HepG2 (cell line): ENCODE measurements at regions not wholly inside any gene's neighbourhood (a gene's known extent, or its start where the extent isn't known, plus 50 kb on each side); places are given as distances from the start of the nearest gene placed in this dataset.

ENCODE experiments used
- ATAC-seq: fragments of 200-7000 bp; cut with Tn5 transposase; 3 replicates; pipeline ENCODE4 v1.9.1; 2020; ENCODE audit warnings: mild to moderate bottlenecking, moderate library complexity
- BruUV-seq: library from RNA; stranded (reverse); fragments of 400-500 nt; replicated peaks from 2 replicates; lab custom pipeline; 2021; lab: Mats Ljungman, UMichigan
- CTCF ChIA-PET: fragments of 300-600 bp; formaldehyde crosslinking; extraction: SDS; loops from one replicate; lab custom pipeline; 2021; ENCODE audit warnings: low total read pairs, inconsistent platforms, low intra/inter-chr PET ratio; lab: Yijun Ruan, JAX
- POLR2A ChIA-PET: fragments of 350-600 bp; sonication (Branson Sonifier 250); formaldehyde crosslinking; loops from one replicate; lab custom pipeline; 2020; ENCODE audit warnings: antibody characterized with exemption, inconsistent platforms; lab: Yijun Ruan, JAX
- DNase-seq: peaks from one replicate; pipeline ENCODE4 v3.0.0-alpha.2; 2015; ENCODE audit warnings: low spot score
- FAIRE-seq: peaks from 3 replicates; lab custom pipeline; 2011; peaks lifted over from hg19 to GRCh38; lab: Jason Lieb, UNC
- H2AFZ ChIP-seq: one replicate; pipeline ENCODE4 v1.6.1; 2011; ENCODE audit warnings: low read length, inconsistent platforms
- H3K27ac ChIP-seq: fragments of 300-600 bp; 3 replicates; pipeline ENCODE4 v1.8.0; 2011; ENCODE audit warnings: mixed run types, mild to moderate bottlenecking, mixed read lengths, low read length, inconsistent platforms; ENCODE audit not compliant: insufficient read depth; ENCODE audit errors: extremely low read length
- H3K27me3 ChIP-seq, 2 experiments: fragments of 200-600 bp in 1 of 2; 2 replicates in 1 of 2; 3 replicates in 1 of 2; pipeline versions ENCODE4 v1.6.0 to v1.8.0; 2011; ENCODE audit warnings: low read length in 2 of 2, mild to moderate bottlenecking in 2 of 2, moderate library complexity in 2 of 2, inconsistent platforms in 1 of 2; ENCODE audit not compliant: insufficient read depth in 2 of 2, control insufficient read depth in 1 of 2
- H3K36me3 ChIP-seq, 2 experiments: fragments of 200-600 bp in 1 of 2; replicated peaks in 1 of 2; 2 replicates in 1 of 2; 3 replicates in 1 of 2; pipeline versions ENCODE4 v1.5.1 to v1.8.0; 2011; ENCODE audit warnings: low read length in 2 of 2, inconsistent platforms in 1 of 2; ENCODE audit not compliant: insufficient read depth in 2 of 2, control insufficient read depth in 1 of 2
- H3K4me1 ChIP-seq: 2 replicates; pipeline ENCODE4 v1.5.1; 2012; ENCODE audit warnings: low read length, inconsistent platforms; ENCODE audit not compliant: insufficient read depth
- H3K4me2 ChIP-seq: 2 replicates; pipeline ENCODE4 v1.6.0; 2011; ENCODE audit warnings: low read depth, low read length, inconsistent platforms
- H3K4me3 ChIP-seq, 3 experiments: fragments of 200-600 bp in 1 of 3; sonication (generic), shearing (Covaris generic) in 1 of 3; replicated peaks in 1 of 3; 2 replicates each; pipeline ENCODE4 v1.5.1; 2011 to 2016; ENCODE audit warnings: low read length in 3 of 3, inconsistent platforms in 2 of 3, low read depth in 2 of 3, mild to moderate bottlenecking in 2 of 3, control low read depth in 1 of 3, mixed read lengths in 1 of 3; ENCODE audit not compliant: insufficient read depth in 1 of 3
- H3K79me2 ChIP-seq: one replicate; pipeline ENCODE4 v1.6.1; 2011; ENCODE audit warnings: low read length, inconsistent platforms; ENCODE audit not compliant: insufficient read depth
- H3K9ac ChIP-seq: 2 replicates; pipeline ENCODE4 v1.6.0; 2011; ENCODE audit warnings: mild to moderate bottlenecking, low read depth, low read length, inconsistent platforms; ENCODE audit not compliant: insufficient read depth
- H3K9me3 ChIP-seq: 2 replicates; pipeline ENCODE4 v1.5.1; 2012; ENCODE audit warnings: mild to moderate bottlenecking, low read length
- H4K20me1 ChIP-seq: 2 replicates; pipeline ENCODE4 v1.6.0; 2011; ENCODE audit warnings: inconsistent platforms, mild to moderate bottlenecking, low read length, moderate library complexity; ENCODE audit not compliant: insufficient read depth
- ASH2L ChIP-seq: fragments of 300-600, 200-600 bp; sonication (generic); IDR thresholded peaks from 2 replicates; pipeline ENCODE4 v1.7.0; 2017; ENCODE audit warnings: low read depth, mild to moderate bottlenecking, moderate library complexity, mixed read lengths, low read length; ENCODE audit not compliant: insufficient read length
- ATAD3A ChIP-seq: sonication (generic); formaldehyde crosslinking; IDR thresholded peaks from 2 replicates; pipeline ENCODE4 v1.4.0; 2020; ENCODE audit warnings: missing genetic modification reagents
- BRD4 ChIP-seq: sonication (generic); formaldehyde crosslinking; IDR thresholded peaks from 2 replicates; pipeline ENCODE4 v1.4.0; 2020; ENCODE audit warnings: missing genetic modification reagents
- HNF4G ChIP-seq, 2 experiments: sonication (generic) in 1 of 2; formaldehyde crosslinking in 1 of 2; IDR thresholded peaks; 2 replicates each; pipeline versions ENCODE4 v1.4.0 to v1.6.1; 2011 to 2020; ENCODE audit warnings: borderline replicate concordance in 2 of 2, low read depth in 2 of 2, mild to moderate bottlenecking in 2 of 2, low read length in 1 of 2, missing genetic modification reagents in 1 of 2, moderate library complexity in 1 of 2
- KDM5B ChIP-seq: sonication (generic); formaldehyde crosslinking; IDR thresholded peaks from 2 replicates; pipeline ENCODE4 v1.4.0; 2020; ENCODE audit warnings: missing genetic modification reagents, mild to moderate bottlenecking, borderline replicate concordance
- PTBP1 ChIP-seq: fragments of 200-400 bp; formaldehyde crosslinking; IDR thresholded peaks from 2 replicates; pipeline ENCODE4 v1.6.1; 2018; ENCODE audit warnings: low read length, low read depth; ENCODE audit not compliant: poor library complexity, severe bottlenecking
- STAG1 ChIP-seq: sonication (generic); formaldehyde crosslinking; IDR thresholded peaks from 2 replicates; pipeline ENCODE4 v1.4.0; 2020; ENCODE audit warnings: missing genetic modification reagents
- ZBTB7B ChIP-seq: sonication (generic); formaldehyde crosslinking; IDR thresholded peaks from 2 replicates; pipeline ENCODE4 v1.4.0; 2020; ENCODE audit warnings: missing genetic modification reagents
- ZNF720 ChIP-seq: sonication (generic); formaldehyde crosslinking; IDR thresholded peaks from 2 replicates; pipeline ENCODE4 v1.4.0; 2020; ENCODE audit warnings: missing genetic modification reagents
- ZNF737 ChIP-seq: sonication (generic); formaldehyde crosslinking; IDR thresholded peaks from 2 replicates; pipeline ENCODE4 v1.5.0; 2020; ENCODE audit warnings: missing genetic modification reagents, mild to moderate bottlenecking, borderline replicate concordance
- WGBS: methylation state at CpG from one replicate; pipeline ENCODE4 v1.1.6; 2017; ENCODE audit warnings: low lambda C conversion rate; 5-methylcytosine and 5-hydroxymethylcytosine counted together
- in situ Hi-C: cut with HindIII; loops from 2 replicates; pipeline ENCODE4 v1.10.0; 2017; ENCODE audit warnings: low pct_unique_long_range_greater_than_20kb; ENCODE audit not compliant: extremely low pct_ligation_motif_present
- intact Hi-C: fragments of 100-400 bp; cut with micrococcal nuclease; formaldehyde crosslinking; loops from one replicate; pipeline ENCODE4 v1.10.0; 2022; ENCODE audit not compliant: unreplicated experiment
- TF ChIP-seq, protein P1 (sequence below): IDR thresholded peaks from 2 replicates; pipeline ENCODE4 v1.6.1; 2016; ENCODE audit warnings: low read depth
- TF ChIP-seq, protein P2 (sequence below): sonication (generic); formaldehyde crosslinking; IDR thresholded peaks from 2 replicates; pipeline ENCODE4 v1.4.0; 2020; ENCODE audit warnings: mild to moderate bottlenecking, missing genetic modification reagents

DNA sequence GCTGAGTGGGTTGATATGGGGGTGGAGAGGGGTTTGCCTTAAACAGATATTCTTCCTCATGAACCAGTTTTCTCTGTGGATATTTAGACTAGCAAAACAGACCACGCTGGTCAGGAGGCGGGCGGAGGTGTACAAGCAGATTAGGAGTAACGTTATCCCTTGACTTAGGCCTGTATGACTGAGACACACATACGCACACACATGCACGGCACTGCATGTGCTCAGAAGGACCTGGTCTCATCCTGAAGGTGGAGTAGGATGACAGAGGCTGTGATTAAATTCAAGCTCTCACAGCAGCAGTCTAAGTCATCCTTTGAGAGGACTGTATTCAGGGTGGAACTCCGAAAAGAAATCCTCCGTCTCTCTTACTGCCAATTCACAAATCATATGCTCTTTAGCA, 209.7 kb downstream of the DIRAS2 start (continued):
- TF ChIP-seq, protein P1, sequence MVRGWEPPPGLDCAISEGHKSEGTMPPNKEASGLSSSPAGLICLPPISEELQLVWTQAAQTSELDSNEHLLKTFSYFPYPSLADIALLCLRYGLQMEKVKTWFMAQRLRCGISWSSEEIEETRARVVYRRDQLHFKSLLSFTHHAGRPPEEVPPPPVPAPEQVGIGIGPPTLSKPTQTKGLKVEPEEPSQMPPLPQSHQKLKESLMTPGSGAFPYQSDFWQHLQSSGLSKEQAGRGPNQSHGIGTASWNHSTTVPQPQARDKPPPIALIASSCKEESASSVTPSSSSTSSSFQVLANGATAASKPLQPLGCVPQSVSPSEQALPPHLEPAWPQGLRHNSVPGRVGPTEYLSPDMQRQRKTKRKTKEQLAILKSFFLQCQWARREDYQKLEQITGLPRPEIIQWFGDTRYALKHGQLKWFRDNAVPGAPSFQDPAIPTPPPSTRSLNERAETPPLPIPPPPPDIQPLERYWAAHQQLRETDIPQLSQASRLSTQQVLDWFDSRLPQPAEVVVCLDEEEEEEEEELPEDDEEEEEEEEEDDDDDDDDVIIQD: no peak
- TF ChIP-seq ZBTB7B (CRISPR knock-in tag) (no peak), BRD4 (no peak), PTBP1 (no peak), KDM5B (CRISPR knock-in tag) (no peak)

DNA sequence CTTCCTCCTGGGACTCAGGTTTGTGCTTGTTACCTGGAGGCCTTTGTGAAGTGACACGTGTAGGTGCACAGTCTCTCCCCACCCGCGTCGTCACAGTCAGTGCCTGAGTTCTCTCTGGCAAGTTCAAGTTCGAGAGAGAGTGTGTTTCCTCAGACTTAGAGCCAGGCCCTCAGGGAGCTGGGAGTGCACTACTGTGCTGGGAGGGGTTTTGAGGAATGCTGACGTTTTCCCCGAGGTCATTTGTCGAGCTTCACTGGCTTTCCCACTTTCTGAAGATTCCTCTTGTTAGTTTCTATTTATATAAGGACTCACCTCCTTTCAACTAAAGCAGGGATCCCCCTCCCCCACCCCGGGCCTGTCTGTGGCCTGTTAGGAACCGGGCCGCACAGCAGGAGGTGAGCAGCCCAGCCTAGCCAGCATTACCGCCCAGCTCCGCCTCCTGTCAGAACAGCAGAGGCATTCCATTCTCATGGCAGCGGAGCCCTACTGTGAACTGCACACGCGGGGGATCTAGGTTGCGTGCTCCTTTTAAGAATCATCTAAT, 209.2 kb downstream of the DIRAS2 start:
- FAIRE-seq (no peak), ATAC-seq (no peak; the same call in 2 of the 3 replicates), DNase-seq (no peak)
- in situ Hi-C loops: no loop called here
- 8% methylated on average over 17 of the region's 17 CpGs for WGBS
- H3K27me3 ChIP-seq: peaks cover 2 to 12% of the 10 kb centered on the region in 2 experiments; a peak in 3 of 5 replicates
- H3K36me3 ChIP-seq: no peaks in the 10 kb centered on the region
- H3K4me1 ChIP-seq: no peaks in the 10 kb centered on the region
- TF ChIP-seq HNF4G (IDR thresholded peaks at IDR 0.05; ENCODE audit: borderline replicate concordance, low read depth, low read length) (no peak), HNF4G (CRISPR knock-in tag; IDR thresholded peaks at IDR 0.05; ENCODE audit: borderline replicate concordance, low read depth) (no peak), STAG1 (no peak), ZNF720 (CRISPR knock-in tag) (no peak), ASH2L (no peak), ATAD3A (CRISPR knock-in tag) (no peak), ZNF737 (no peak)
- TF ChIP-seq, protein P2, sequence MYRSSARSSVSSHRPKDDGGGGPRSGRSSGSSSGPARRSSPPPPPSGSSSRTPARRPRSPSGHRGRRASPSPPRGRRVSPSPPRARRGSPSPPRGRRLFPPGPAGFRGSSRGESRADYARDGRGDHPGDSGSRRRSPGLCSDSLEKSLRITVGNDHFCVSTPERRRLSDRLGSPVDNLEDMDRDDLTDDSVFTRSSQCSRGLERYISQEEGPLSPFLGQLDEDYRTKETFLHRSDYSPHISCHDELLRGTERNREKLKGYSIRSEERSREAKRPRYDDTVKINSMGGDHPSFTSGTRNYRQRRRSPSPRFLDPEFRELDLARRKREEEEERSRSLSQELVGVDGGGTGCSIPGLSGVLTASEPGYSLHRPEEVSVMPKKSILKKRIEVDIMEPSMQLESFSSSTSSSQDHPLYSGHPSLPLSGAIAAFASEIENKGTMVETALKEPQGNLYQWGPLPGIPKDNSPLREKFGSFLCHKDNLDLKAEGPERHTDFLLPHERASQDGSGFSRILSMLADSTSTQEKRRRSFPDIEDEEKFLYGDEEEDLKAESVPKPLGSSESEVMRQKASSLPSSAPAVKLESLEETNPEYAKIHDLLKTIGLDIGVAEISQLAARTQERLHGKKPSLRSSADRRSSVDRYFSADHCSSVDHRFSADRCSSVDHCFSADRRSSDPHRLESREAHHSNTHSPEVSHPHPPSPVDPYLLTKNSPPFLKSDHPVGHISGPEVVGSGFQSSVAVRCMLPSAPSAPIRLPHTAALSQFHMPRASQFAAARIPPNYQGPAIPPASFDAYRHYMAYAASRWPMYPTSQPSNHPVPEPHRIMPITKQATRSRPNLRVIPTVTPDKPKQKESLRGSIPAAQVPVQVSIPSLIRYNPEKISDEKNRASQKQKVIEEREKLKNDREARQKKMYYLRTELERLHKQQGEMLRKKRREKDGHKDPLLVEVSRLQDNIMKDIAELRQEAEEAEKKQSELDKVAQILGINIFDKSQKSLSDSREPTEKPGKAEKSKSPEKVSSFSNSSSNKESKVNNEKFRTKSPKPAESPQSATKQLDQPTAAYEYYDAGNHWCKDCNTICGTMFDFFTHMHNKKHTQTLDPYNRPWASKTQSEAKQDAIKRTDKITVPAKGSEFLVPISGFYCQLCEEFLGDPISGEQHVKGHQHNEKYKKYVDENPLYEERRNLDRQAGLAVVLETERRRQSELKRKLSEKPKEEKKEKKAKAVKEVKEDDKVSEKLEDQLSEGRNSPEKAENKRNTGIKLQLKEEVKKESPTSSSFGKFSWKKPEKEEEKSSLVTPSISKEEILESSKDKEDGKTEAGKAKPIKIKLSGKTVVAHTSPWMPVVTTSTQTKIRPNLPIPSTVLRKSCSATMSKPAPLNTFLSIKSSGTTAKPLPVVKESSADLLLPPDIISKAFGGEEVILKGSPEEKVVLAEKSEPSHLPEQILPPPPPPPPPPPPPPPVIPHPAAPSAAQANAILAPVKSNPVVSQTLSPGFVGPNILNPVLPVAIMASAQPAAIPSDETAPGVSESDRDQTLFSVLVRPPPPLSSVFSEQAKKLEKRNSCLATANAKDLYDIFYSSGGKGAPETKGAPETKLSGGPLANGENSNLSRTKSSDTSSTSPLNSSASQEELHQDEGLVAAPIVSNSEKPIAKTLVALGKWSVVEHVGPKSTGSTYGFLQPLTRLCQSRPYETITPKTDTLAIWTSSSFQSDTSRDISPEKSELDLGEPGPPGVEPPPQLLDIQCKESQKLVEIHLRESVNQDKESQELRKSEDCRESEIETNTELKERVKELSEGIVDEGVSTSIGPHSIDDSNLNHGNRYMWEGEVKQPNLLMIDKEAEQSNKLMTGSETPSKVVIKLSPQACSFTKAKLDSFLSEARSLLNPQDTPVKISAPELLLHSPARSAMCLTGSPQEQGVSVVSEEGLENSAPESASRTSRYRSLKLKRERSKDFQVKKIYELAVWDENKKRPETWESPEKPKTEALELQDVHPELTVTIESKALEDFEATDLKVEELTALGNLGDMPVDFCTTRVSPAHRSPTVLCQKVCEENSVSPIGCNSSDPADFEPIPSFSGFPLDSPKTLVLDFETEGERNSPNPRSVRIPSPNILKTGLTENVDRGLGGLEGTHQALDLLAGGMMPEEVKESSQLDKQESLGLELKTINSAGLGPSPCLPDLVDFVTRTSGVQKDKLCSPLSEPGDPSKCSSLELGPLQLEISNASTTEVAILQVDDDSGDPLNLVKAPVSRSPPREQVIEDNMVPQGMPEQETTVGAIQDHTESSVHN (CRISPR knock-in tag): no peak
- H3K27ac ChIP-seq: no peak overlapping the region
- H3K9ac ChIP-seq: no peak overlapping the region
- BruUV-seq: no TSS peak
- no peaks in the 10 kb centered on the region for H3K9me3 ChIP-seq
- ChIA-PET CTCF (no interaction called here), POLR2A (no interaction called here)
- H4K20me1 ChIP-seq: no peaks in the 10 kb centered on the region
- H2AFZ ChIP-seq: no peak overlapping the region
- H3K79me2 ChIP-seq: no peaks in the 10 kb centered on the region
- no peak overlapping the region for H3K4me2 ChIP-seq
- intact Hi-C loops: no loop called here
- H3K4me3 ChIP-seq: no peak overlapping the region
